Activated CD8-positive, alpha-beta memory T cell treated with anti-CD3 and anti-CD28 coated beads, Interleukin-2, amount 10 ng/mL, durations not matched to agents 7 days and 5 days (primary cell): ENCODE measurements at regions not wholly inside any gene's neighbourhood (a gene's known extent, or its start where the extent isn't known, plus 50 kb on each side); places are given as distances from the start of the nearest gene placed in this dataset.
A peak's percentile ranks its signal among the peaks of the same experiment; 100 is the strongest.
"Not testable (repeated sequence)": the region's sequence is repeated elsewhere in the genome, so short reads cannot be mapped to it uniquely, and the experiment has no call there.

Experiments used
- ATAC-seq: fragments of 150-1000 bp; cut with Tn5 transposase; one replicate; pipeline ENCODE4 v1.10.0; 2021; ENCODE audit warnings: moderate library complexity
- CTCF ChIA-PET: fragments of 350-600 bp; sonication (Branson Sonifier 250); formaldehyde crosslinking; loops from one replicate; lab custom pipeline; 2021; ENCODE audit warnings: antibody characterized with exemption; lab: Charles Lee
- DNase-seq: peaks from one replicate; pipeline ENCODE4 v3.0.0-alpha.2; 2020
- H3K27ac Mint-ChIP-seq: one replicate; pipeline ENCODE4 v1.8.0; 2021; ENCODE audit warnings: mild to moderate bottlenecking, mixed read lengths
- H3K27me3 Mint-ChIP-seq: one replicate; pipeline ENCODE4 v1.8.0; 2021; ENCODE audit warnings: mixed read lengths
- H3K36me3 Mint-ChIP-seq: one replicate; pipeline ENCODE4 v1.8.0; 2021; ENCODE audit warnings: mild to moderate bottlenecking, mixed read lengths
- H3K4me1 Mint-ChIP-seq: one replicate; pipeline ENCODE4 v1.8.0; 2021; ENCODE audit warnings: mixed read lengths
- H3K4me3 Mint-ChIP-seq: one replicate; pipeline ENCODE4 v1.8.0; 2021; ENCODE audit warnings: mild to moderate bottlenecking, moderate library complexity, mixed read lengths
- H3K9me3 Mint-ChIP-seq: one replicate; pipeline ENCODE4 v1.8.0; 2022; ENCODE audit warnings: low read depth, mixed read lengths

DNA sequence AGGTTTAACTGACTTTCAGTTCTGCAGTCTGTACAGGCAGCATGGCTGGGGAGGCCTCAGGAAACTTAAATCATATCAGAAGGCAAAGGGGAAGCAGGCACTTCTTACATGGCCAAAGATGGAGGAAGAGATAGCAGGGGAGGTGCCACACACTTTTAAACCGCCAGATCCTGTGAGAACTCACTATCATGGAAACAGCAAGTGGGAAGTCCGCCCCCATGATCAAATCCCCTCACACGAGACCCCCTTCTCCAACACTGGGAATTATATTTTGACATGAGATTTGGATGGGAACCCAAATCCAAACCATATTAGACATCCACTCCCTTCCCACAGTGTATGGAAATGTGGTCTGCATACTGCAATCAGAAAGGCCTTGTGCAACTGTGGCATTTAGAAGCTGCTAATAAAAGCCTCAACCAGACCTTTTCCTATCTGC lies 148.2 kb downstream of the FCRL5 start:
- ATAC-seq (no peak), DNase-seq (no peak)
- no peak overlapping the region for H3K4me3 Mint-ChIP-seq
- CTCF ChIA-PET = no interaction called here
- peaks cover 40% of the 10 kb centered on the region for H3K27me3 Mint-ChIP-seq
- H3K9me3 Mint-ChIP-seq = no peaks in the 10 kb centered on the region
- H3K4me1 Mint-ChIP-seq = peaks cover 7% of the 10 kb centered on the region
- no peak overlapping the region for H3K27ac Mint-ChIP-seq
- H3K36me3 Mint-ChIP-seq = no peaks in the 10 kb centered on the region

DNA sequence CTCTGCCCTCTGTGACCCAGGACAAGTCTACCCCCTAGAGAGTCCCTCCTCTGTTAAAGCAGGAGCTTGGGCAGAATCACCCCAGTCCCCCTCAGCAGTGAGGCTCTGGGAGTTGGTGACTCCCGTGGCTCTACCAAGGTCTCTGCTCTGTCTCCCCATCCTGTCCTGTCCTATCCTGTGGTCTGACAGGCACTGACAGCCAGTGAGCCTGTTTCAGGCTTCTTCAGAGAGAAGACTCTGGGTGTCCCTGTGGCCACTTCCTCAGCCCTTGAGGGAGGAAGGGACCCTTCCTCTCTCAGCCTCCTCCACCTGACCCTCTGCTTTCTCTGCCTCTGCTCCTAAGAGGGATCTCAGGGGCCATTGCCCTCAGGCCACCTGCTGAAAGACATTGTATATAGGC lies 148.7 kb downstream of the FCRL5 start:
- no peak overlapping the region for H3K27ac Mint-ChIP-seq
- CTCF ChIA-PET = no interaction called here
- no peaks in the 10 kb centered on the region for H3K36me3 Mint-ChIP-seq
- DNase-seq = no peak
- H3K4me1 Mint-ChIP-seq = peaks cover 7% of the 10 kb centered on the region
- no peaks in the 10 kb centered on the region for H3K9me3 Mint-ChIP-seq
- ATAC-seq = no peak
- H3K27me3 Mint-ChIP-seq = peaks cover 45% of the 10 kb centered on the region
- H3K4me3 Mint-ChIP-seq = no peak overlapping the region

DNA sequence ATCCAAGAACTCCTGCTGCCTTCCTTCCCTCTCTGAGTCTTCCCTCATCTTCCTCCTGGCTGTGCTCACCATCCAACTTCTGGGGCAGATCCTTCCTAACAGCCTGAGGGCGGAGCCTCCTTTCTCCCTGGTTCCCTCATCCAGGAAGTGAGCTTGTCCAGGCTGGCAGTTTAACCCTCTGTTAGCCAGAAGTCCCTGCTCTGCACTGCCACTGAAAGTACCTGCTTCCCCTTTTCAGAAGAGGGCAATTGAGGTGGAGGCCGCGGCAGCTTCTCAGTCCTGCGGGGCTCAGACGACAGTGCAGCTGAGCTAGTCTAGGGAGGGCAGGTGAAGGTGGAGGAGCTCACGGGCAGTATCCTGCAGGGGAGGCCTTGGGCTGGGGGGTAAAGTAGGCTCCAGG lies 149.1 kb downstream of the FCRL5 start:
- ATAC-seq = no peak
- no peak overlapping the region for H3K4me3 Mint-ChIP-seq
- DNase-seq = no peak
- CTCF ChIA-PET = no interaction called here
- peaks cover 7% of the 10 kb centered on the region for H3K4me1 Mint-ChIP-seq
- H3K36me3 Mint-ChIP-seq = no peaks in the 10 kb centered on the region
- H3K27ac Mint-ChIP-seq = no peak overlapping the region
- H3K9me3 Mint-ChIP-seq = no peaks in the 10 kb centered on the region
- peaks cover 48% of the 10 kb centered on the region for H3K27me3 Mint-ChIP-seq

DNA sequence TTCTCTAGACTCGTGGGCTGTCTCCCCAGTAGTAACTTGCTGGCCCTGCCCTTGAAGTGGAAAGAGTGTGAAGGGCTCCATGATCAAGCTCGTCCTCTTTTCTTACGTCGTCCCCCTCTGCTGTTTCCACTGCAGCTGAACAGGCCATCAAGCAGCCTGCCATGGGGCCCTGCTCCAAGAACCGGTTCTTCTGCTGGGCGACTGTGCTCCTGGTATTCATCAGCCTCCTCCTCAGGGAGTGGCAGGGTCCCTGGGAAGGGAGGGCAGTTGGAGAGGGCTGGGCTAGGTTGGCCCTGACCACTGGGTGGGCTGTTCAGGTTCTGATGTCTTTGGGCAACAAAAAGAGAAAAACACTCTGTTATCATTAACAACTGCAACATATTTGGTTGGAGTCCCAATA lies 151.5 kb downstream of the FCRL5 start:
- no peaks in the 10 kb centered on the region for H3K9me3 Mint-ChIP-seq
- H3K4me1 Mint-ChIP-seq = peaks cover 7% of the 10 kb centered on the region
- no peak for ATAC-seq
- CTCF ChIA-PET = interaction anchor here (1.4 kb wide), 1 partner anchor 10 kb away, joined by 3 read pairs; no protein-coding TSS in a partner anchor
- peaks cover 58% of the 10 kb centered on the region for H3K27me3 Mint-ChIP-seq
- no peaks in the 10 kb centered on the region for H3K36me3 Mint-ChIP-seq
- DNase-seq = no peak
- H3K27ac Mint-ChIP-seq = no peak overlapping the region
- no peak overlapping the region for H3K4me3 Mint-ChIP-seq

DNA sequence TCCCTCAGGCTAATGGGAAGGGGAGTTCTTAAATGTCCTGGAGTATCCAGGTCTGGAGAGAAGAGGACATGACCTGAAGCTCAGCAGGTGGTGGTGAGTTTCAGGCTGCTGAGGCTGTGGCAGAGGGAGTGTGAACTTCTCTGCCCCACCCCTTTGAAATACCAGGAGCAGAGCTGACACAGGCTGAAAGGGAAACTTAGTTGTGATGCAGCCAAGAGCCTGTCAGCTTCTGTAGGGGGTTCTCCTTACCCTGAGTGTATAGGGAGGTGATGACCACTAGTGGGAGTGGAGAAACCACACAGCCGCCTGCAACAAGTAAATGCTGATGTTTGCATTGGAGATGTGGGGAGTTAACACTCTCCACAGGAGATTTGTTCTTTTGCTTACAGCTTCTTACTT lies 152.3 kb downstream of the FCRL5 start:
- no peak overlapping the region for H3K4me3 Mint-ChIP-seq
- no peaks in the 10 kb centered on the region for H3K9me3 Mint-ChIP-seq
- H3K36me3 Mint-ChIP-seq = no peaks in the 10 kb centered on the region
- ATAC-seq (peak; percentile 53), DNase-seq (no peak)
- no peak overlapping the region for H3K27ac Mint-ChIP-seq
- CTCF ChIA-PET = interaction anchor here (1.6 kb wide), 1 partner anchor 96 kb away, joined by 5 read pairs; no protein-coding TSS in a partner anchor
- H3K4me1 Mint-ChIP-seq = peaks cover 7% of the 10 kb centered on the region
- H3K27me3 Mint-ChIP-seq = peaks cover 56% of the 10 kb centered on the region

DNA sequence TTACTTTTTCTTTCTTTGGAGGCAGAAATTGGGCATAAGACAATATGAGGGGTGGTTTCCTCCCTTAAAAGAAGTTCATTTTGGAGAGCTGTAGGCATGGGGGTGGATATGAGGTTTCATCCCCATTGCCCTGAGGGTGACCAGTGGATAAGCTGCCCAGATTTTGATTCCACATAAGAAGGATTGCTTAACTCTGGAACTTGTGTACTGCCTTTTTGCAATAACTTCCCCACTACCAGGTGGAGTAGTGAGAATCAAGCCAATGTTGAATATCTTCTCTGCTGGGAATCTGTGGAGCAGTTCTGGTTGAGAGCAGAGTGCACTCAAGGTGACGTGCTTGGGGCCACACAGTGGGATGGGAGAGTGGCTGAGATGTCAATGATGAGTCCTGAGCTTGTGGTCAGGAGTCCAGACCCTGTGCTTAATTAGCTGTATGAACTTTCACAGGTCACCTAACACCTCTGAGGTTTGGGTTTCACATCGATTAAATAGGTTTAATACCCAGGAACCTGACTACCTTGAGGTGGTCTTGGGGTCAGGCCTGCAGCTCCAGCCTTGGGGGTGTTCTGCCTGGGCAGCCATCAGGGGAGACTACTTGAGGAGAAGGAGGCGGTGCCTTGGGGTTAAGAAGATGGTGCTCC lies 152.9 kb downstream of the FCRL5 start:
- Mint-ChIP-seq H3K36me3 (no peaks in the 10 kb centered on the region), H3K27me3 (peaks cover 58% of the 10 kb centered on the region), H3K9me3 (no peaks in the 10 kb centered on the region), H3K27ac (no peak overlapping the region), H3K4me3 (no peak overlapping the region), H3K4me1 (peaks cover 7% of the 10 kb centered on the region)
- DNase-seq (no peak), ATAC-seq (no peak)
- CTCF ChIA-PET = interaction anchor here (1.6 kb wide), 1 partner anchor 96 kb away, joined by 5 read pairs; no protein-coding TSS in a partner anchor

DNA sequence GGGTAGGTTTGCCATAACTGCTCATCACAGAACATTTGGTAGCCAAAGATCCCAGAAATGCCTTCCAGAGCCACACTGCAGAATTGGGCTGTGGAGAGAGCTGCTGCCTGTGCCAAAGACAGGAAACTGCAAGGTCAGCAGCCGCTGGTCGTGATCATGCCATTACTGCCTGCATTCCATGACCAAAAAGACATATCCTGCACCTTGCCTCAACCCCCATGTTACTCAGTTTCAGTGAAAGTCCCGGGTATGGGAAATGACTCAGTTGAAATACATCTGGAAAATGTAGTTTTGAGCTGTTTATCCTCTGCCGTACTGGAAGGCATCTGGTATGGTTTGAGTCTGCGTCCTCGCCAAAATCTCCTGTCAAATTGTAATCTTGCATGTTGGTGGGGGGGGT lies 161.7 kb downstream of the FCRL5 start:
- Mint-ChIP-seq H3K4me1 (no peaks in the 10 kb centered on the region), H3K4me3 (no peak overlapping the region), H3K27me3 (peaks cover 56% of the 10 kb centered on the region), H3K36me3 (no peaks in the 10 kb centered on the region), H3K9me3 (no peaks in the 10 kb centered on the region), H3K27ac (no peak overlapping the region)
- DNase-seq = no peak
- ATAC-seq = no peak
- CTCF ChIA-PET = interaction anchor here (1.0 kb wide), 1 partner anchor 11 kb away, joined by 3 read pairs; no protein-coding TSS in a partner anchor

DNA sequence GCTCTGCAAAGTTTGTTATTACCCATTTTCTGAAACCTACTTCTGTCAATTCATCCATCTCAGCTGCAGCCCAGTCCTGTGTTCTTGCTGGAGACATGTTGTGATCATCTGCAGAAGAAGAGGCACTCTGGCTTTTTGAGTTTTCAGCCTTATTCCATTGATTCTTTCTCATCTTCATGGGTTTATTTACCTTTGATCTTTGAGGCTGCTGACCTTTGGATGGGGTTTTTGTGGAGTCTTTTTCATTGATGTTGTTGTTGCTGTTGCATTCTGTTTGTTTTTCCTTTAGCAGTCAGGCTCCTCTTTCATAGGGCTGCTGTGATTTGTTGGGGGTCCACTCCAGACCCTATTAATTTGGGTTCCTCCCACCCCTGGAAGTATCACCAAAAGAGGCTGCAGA lies 164.3 kb downstream of the FCRL5 start:
- Mint-ChIP-seq H3K27ac (no peak overlapping the region), H3K4me1 (no peaks in the 10 kb centered on the region), H3K9me3 (no peaks in the 10 kb centered on the region), H3K36me3 (no peaks in the 10 kb centered on the region), H3K4me3 (no peak overlapping the region), H3K27me3 (peaks cover 52% of the 10 kb centered on the region)
- no peak for ATAC-seq
- CTCF ChIA-PET = no interaction called here
- no peak for DNase-seq

DNA sequence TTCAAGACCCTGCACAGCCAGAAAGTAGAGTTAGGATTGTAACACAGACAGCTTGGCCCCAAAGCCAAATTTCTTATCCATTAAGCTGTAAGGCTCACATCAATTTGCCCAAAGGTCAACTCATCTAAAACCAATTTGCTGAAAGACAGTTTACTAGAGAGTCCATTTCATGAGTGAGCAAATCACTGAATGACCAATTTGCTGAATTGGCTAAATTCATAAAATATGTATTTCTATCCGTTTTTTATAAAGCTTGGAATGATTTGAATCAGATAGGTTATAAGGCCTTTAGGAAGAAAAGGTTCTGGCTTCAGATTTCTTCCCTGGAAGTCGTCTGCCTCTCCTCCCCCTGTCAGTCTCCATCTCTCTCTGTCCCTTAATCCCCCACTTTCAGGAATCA lies 168.1 kb downstream of the FCRL5 start:
- ATAC-seq (no peak), DNase-seq (no peak)
- CTCF ChIA-PET = no interaction called here
- H3K27ac Mint-ChIP-seq = no peak overlapping the region
- H3K36me3 Mint-ChIP-seq = no peaks in the 10 kb centered on the region
- peaks cover 45% of the 10 kb centered on the region for H3K27me3 Mint-ChIP-seq
- H3K4me1 Mint-ChIP-seq = peaks cover 7% of the 10 kb centered on the region
- H3K4me3 Mint-ChIP-seq = no peak overlapping the region
- no peaks in the 10 kb centered on the region for H3K9me3 Mint-ChIP-seq

DNA sequence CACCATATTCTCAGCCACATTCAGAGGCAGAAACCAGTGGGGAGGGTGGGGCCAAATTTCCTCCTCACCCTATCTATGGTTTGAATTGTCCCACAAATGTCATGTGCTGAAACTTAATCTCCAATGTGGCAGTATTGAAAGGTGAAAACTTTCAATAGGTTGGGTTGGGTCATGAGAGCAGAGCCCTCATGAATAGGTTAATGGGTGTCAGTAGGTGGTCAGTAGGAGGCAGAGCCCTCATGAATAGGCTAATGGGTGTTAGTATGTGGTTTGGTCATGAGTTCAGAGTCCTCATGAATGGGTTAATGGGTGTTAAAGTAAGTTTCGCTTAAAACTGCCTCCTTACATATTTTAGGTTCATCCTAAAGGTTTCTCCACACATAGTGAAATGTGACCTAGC lies 170.0 kb downstream of the FCRL5 start:
- CTCF ChIA-PET = no interaction called here
- Mint-ChIP-seq H3K36me3 (no peaks in the 10 kb centered on the region), H3K4me1 (peaks cover 7% of the 10 kb centered on the region), H3K4me3 (no peak overlapping the region), H3K27ac (no peak overlapping the region), H3K9me3 (no peaks in the 10 kb centered on the region), H3K27me3 (peaks cover 49% of the 10 kb centered on the region)
- DNase-seq (no peak), ATAC-seq (no peak)

DNA sequence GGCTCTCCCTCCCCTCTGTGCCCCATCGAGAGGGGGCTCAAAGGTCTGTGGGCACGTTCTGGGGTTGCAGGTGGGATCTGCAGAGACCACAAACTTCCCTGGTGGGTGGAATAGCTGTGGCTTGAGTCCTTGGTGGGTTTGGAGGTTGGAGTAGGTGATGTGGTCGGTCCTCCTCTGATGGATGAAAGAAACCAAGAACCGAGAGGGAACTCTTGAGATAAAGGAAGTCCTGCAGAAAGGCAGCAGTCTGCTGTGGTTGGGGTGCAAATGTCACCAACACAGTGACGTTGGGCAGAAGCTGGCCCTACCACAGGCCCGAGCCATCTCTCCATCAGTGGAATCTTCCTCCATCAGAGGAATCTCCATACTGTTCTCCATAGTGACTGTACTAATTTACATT lies 171.8 kb downstream of the FCRL5 start:
- CTCF ChIA-PET = interaction anchor here (1.0 to 2.5 kb wide), 3 partner anchors 14 to 115 kb away, joined by 3 to 12 read pairs (median 4); no protein-coding TSS in a partner anchor
- no peaks in the 10 kb centered on the region for H3K36me3 Mint-ChIP-seq
- no peak overlapping the region for H3K4me3 Mint-ChIP-seq
- peaks cover 7% of the 10 kb centered on the region for H3K4me1 Mint-ChIP-seq
- no peak overlapping the region for H3K27ac Mint-ChIP-seq
- H3K27me3 Mint-ChIP-seq = peaks cover 41% of the 10 kb centered on the region
- DNase-seq (no peak), ATAC-seq (no peak)
- no peaks in the 10 kb centered on the region for H3K9me3 Mint-ChIP-seq

DNA sequence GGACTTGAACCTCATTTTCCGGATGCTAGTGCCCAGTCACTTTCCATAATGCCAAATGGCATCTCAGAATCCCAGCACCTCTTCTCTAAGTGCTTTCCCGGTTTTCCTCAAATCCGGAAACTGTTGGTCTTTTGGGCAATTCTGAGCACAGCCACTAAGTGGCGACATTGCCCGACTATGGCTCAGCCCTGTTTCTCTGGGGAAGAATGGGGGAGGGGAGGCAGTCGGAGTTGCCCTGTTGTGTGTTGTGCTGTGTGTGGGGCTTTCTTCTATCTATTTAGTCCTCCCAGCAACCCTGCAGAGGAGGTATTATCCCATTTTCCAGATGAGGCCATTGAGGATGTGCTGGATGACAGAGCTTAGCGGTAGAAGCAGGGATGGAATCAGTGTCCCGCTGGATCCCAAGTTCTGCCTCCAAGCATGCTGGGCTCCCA lies 175.0 kb downstream of the FCRL5 start:
- H3K4me3 Mint-ChIP-seq, H3K36me3 Mint-ChIP-seq, H3K4me1 Mint-ChIP-seq, H3K27ac Mint-ChIP-seq, H3K9me3 Mint-ChIP-seq: not testable (repeated sequence)
- CTCF ChIA-PET = interaction anchor here (0.8 to 1.3 kb wide), 6 partner anchors 14 to 122 kb away, joined by 3 to 8 read pairs (median 4); no protein-coding TSS in a partner anchor
- peaks cover 38% of the 10 kb centered on the region for H3K27me3 Mint-ChIP-seq
- peak; percentile 45 for DNase-seq
- peak; percentile 53 for ATAC-seq

DNA sequence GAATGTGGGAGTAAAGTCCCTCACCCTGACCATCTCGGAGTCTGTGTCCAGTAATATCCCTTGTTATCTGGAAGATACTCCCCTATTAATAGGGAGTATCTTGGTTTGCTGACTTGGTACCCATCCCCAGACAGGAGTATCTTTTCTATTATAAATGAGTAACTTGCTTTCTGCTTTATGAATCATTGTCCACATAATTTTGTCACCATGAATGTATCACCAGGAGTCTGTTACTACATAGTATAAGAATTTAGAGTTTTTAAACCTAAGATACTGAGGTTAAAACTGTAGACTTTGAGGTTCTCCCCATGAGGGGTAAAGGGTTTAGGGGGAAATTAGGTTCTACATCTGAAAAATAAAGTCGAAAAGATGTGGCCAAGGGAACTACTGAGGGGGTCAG lies 175.6 kb downstream of the FCRL5 start:
- H3K27me3 Mint-ChIP-seq = peaks cover 35% of the 10 kb centered on the region
- H3K4me1 Mint-ChIP-seq = peaks cover 7% of the 10 kb centered on the region
- no peaks in the 10 kb centered on the region for H3K36me3 Mint-ChIP-seq
- H3K27ac Mint-ChIP-seq = no peak overlapping the region
- H3K4me3 Mint-ChIP-seq = no peak overlapping the region
- no peaks in the 10 kb centered on the region for H3K9me3 Mint-ChIP-seq
- ATAC-seq (no peak), DNase-seq (no peak)
- CTCF ChIA-PET = interaction anchor here (0.8 to 1.3 kb wide), 6 partner anchors 13 to 123 kb away, joined by 3 to 8 read pairs (median 4); no protein-coding TSS in a partner anchor

DNA sequence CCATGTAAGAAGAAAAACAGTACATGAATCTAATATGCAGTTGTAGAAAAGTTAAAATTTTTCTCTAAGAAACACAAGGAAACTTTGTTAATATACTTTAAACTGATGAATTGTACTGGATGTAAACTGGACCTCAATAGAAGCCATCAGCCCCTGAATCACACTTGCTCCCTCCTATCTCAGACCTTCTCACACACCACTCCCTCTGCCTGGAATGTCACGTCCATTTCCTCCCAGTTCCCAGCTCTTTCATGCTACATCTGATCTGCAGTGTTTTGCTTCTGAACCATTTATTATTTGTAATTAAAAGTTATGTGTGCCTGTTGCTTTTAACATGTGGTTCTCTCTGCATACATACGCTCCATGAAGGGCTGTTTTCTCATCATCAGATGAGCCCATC lies 180.0 kb downstream of the FCRL5 start:
- H3K36me3 Mint-ChIP-seq, H3K27ac Mint-ChIP-seq, CTCF ChIA-PET, DNase-seq, H3K4me3 Mint-ChIP-seq, H3K4me1 Mint-ChIP-seq, H3K9me3 Mint-ChIP-seq, ATAC-seq: not testable (repeated sequence)
- H3K27me3 Mint-ChIP-seq = peaks cover 28% of the 10 kb centered on the region
